NT2/D1 (cell line): ENCODE measurements at regions not wholly inside any gene's neighbourhood (a gene's known extent, or its start where the extent isn't known, plus 50 kb on each side); places are given as distances from the start of the nearest gene placed in this dataset.

ENCODE experiments used
- DNase-seq: peaks from one replicate; pipeline ENCODE4 v3.0.0-alpha.2; 2011; ENCODE audit warnings: low read depth, low spot score
- H3K27me3 ChIP-seq: 2 replicates; pipeline ENCODE4 v1.6.0; 2011; ENCODE audit warnings: mild to moderate bottlenecking; ENCODE audit not compliant: insufficient read length, insufficient read depth
- H3K36me3 ChIP-seq: 2 replicates; pipeline ENCODE4 v1.6.1; 2011; ENCODE audit warnings: mild to moderate bottlenecking, low read length, mixed read lengths; ENCODE audit not compliant: insufficient read depth, insufficient read length
- H3K4me1 ChIP-seq: 2 replicates; pipeline ENCODE4 v1.5.1; 2011; ENCODE audit not compliant: insufficient read depth, insufficient read length
- H3K4me3 ChIP-seq: 2 replicates; pipeline ENCODE4 v1.5.1; 2011; ENCODE audit warnings: low read depth; ENCODE audit not compliant: insufficient read length
- H3K9ac ChIP-seq: 2 replicates; pipeline ENCODE4 v1.6.0; 2011; ENCODE audit warnings: low read depth; ENCODE audit not compliant: insufficient read length
- H3K9me3 ChIP-seq: 2 replicates; pipeline ENCODE4 v1.5.1; 2011; ENCODE audit warnings: mild to moderate bottlenecking, low read length; ENCODE audit not compliant: insufficient read depth
- SUZ12 ChIP-seq: IDR thresholded peaks from 2 replicates; pipeline ENCODE4 v1.6.1; 2011; ENCODE audit not compliant: insufficient read length, insufficient read depth; ENCODE audit errors: extremely low read depth
- YY1 ChIP-seq: IDR thresholded peaks from 2 replicates; pipeline ENCODE4 v1.6.1; 2011; ENCODE audit not compliant: insufficient read length, insufficient read depth
- ZNF274 ChIP-seq: IDR thresholded peaks from 2 replicates; pipeline ENCODE4 v1.6.1; 2011; ENCODE audit warnings: mild to moderate bottlenecking, low read depth, low read length

DNA sequence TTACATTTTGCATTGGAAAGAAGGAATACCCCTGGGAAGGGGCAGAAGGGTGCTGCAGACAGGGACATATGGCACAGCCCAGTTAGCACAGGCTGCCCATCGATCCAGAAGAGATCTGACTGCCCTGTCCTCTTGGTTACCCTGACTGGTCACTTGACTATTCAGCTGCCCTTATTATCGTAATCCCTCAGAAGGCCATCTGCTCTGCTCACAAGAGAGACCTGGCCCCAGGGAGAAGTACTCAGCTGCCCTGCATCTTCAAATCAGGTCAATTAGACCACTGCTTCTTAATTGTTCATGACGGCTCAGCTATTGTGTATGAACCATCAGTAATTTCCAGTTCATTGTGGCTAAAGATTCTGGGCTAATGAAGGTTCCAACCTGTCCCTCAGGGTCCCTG is 345.0 kb downstream of the TLE1 start:
- H3K9me3 ChIP-seq, result no peaks in the 10 kb centered on the region
- no peak for TF ChIP-seq YY1
- no peak for TF ChIP-seq SUZ12
- no peak for TF ChIP-seq ZNF274
- H3K27me3 ChIP-seq, result no peaks in the 10 kb centered on the region
- no peak for DNase-seq
- no peak overlapping the region for H3K9ac ChIP-seq
- H3K4me3 ChIP-seq, result no peak overlapping the region
- H3K36me3 ChIP-seq, result no peaks in the 10 kb centered on the region
- H3K4me1 ChIP-seq, result no peaks in the 10 kb centered on the region

DNA sequence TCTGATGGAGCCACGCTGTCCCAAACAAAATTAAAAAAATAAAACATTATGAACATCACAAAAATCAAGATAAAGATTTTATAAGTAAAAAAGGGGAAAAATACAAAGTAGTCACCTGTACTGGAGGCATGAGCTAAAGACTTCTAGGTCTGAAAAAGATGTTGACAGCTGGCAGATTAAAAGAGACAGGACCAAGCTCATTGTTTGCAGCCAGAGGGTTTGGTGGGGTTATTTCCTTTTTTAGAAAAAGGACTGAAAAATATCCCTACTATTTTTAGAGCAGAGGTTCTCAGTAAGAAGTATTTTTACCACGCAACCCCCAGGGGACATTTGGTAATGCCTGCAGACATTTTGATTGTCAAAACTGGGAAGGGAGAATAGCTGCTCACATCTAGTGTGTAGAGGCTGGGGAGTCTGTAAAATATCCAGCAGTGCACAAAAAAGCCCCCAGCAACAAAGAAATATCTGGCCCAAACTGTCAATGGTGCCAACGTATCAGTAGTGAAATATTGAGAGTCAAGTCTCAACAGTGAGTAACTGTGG is 353.4 kb downstream of the TLE1 start:
- Histone ChIP-seq H3K9ac (no peak overlapping the region), H3K4me1 (no peaks in the 10 kb centered on the region), H3K27me3 (no peaks in the 10 kb centered on the region), H3K9me3 (peaks cover 19% of the 10 kb centered on the region; the same call in 1 of the 2 replicates), H3K4me3 (no peak overlapping the region), H3K36me3 (no peaks in the 10 kb centered on the region)
- no peak for DNase-seq
- TF ChIP-seq SUZ12 (no peak), ZNF274 (no peak), YY1 (no peak)

DNA sequence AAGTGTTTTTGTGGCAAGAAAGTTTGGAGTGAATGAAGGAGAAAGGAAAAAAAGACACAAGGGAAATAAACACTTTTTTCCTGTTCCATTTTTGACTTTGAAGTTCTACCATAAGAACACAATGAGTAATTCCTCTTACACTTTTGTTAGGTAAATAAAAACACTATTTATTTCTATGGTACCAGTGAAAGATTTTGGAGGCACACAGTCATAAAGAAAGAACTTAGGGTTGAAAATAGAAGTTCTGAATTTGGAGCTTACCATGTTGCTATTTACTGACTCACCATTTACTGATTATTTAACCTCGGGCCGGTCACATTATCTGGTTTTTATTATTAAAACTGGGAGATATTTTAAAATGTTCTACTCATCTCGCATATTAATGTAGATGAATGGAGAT is 367.8 kb downstream of the TLE1 start:
- no peak for DNase-seq
- no peaks in the 10 kb centered on the region for H3K36me3 ChIP-seq
- H3K9ac ChIP-seq, result no peak overlapping the region
- H3K4me1 ChIP-seq, result no peaks in the 10 kb centered on the region
- H3K4me3 ChIP-seq, result no peak overlapping the region
- no peaks in the 10 kb centered on the region for H3K27me3 ChIP-seq
- peaks cover 23% of the 10 kb centered on the region for H3K9me3 ChIP-seq
- TF ChIP-seq ZNF274 (no peak), YY1 (no peak), SUZ12 (no peak)

DNA sequence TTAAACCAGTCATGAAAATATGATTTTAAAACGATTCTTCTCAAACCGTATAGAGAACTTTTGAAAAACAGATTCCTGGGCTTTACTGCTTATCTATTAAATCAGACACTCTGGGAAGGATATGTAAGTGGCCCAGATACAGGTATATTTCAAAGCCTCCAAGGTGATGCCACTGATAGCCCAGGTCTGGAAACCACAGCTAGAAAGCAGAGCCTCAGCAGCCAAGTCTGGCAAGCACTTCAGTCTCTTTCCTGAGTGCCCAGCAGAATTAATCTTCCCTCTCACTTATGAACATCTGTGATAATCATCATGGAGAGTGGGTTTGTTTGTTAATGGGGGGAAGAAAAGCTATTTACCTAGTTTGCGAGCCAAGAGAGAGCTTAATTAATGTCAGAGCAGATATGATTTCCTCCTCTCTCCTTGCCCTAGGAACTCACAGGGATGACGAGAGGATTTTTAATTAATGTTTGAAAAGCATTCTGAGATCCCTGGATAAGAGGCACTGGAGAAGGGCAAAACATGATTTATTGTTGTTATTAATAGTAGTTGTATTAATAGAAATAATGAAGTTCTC is 368.4 kb downstream of the TLE1 start:
- H3K9ac ChIP-seq, result no peak overlapping the region
- H3K4me3 ChIP-seq, result no peak overlapping the region
- no peak for TF ChIP-seq ZNF274
- TF ChIP-seq YY1, result no peak
- TF ChIP-seq SUZ12, result no peak
- peaks cover 23% of the 10 kb centered on the region for H3K9me3 ChIP-seq
- H3K4me1 ChIP-seq, result no peaks in the 10 kb centered on the region
- H3K36me3 ChIP-seq, result no peaks in the 10 kb centered on the region
- no peak for DNase-seq
- H3K27me3 ChIP-seq, result no peaks in the 10 kb centered on the region

DNA sequence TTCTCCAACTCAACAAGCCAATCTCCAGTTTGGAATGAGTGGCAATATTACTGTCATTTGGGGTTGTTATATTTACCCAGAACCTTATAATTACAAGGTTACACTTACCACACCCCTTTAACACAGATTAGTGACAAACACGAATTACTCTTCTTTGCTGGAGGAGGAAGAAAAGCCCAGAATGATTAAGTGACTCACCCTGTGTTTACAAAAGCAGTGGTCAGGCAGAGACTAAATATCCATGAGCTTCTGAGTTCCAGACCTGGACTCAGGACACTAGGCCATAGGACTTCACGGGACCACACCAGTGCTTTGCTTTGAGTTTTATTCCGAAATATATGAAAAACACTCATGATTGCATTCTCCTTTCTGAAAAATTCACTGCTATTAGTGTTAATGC is 370.8 kb downstream of the TLE1 start:
- no peak overlapping the region for H3K4me3 ChIP-seq
- no peaks in the 10 kb centered on the region for H3K4me1 ChIP-seq
- H3K9ac ChIP-seq, result no peak overlapping the region
- peaks cover 26% of the 10 kb centered on the region for H3K9me3 ChIP-seq
- H3K27me3 ChIP-seq, result no peaks in the 10 kb centered on the region
- TF ChIP-seq ZNF274 (no peak), YY1 (no peak), SUZ12 (no peak)
- no peaks in the 10 kb centered on the region for H3K36me3 ChIP-seq
- DNase-seq, result no peak

DNA sequence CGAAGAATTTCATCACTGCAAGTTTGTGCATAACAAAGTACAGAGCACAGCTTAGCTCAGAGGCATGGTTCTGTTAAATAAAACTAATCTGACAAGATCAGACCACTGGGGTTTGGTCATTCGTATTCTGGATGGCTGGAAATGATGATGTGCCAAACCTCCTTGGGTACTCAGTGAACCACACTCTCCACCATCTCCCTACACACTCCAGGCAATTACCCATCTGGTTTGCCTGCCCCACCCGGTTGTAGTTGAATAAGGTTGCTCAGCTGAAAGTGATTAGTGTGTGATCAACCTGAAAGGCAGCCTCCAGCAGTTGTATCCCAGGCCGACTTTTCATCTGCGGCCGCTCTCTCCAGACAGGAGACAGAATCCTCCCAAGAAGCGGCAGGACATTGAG is 371.4 kb downstream of the TLE1 start:
- DNase-seq, result no peak
- Histone ChIP-seq H3K9me3 (peaks cover 24% of the 10 kb centered on the region), H3K9ac (no peak overlapping the region), H3K36me3 (no peaks in the 10 kb centered on the region), H3K4me1 (no peaks in the 10 kb centered on the region), H3K27me3 (no peaks in the 10 kb centered on the region), H3K4me3 (no peak overlapping the region)
- TF ChIP-seq ZNF274, result no peak
- no peak for TF ChIP-seq SUZ12
- no peak for TF ChIP-seq YY1

DNA sequence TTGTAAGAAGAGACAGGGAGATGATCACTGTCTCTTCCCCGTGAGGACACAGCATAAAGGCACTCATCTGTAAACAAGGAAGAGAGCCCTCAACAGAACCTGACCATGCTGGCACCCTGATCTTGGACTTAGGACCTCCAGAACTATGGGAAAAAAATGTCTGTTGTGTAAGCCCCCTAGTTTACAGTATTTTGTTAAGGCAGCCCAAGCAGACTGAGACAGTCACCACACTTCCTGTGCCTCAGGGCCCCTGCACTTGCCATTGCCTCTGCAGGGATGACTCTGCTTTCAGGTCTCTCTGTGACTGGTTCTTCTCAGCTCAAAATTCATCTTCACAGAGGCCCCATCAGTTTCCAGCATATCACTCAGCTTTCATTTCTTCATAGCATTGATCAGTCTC is 372.1 kb downstream of the TLE1 start:
- Histone ChIP-seq H3K27me3 (no peaks in the 10 kb centered on the region), H3K4me1 (no peaks in the 10 kb centered on the region)

DNA sequence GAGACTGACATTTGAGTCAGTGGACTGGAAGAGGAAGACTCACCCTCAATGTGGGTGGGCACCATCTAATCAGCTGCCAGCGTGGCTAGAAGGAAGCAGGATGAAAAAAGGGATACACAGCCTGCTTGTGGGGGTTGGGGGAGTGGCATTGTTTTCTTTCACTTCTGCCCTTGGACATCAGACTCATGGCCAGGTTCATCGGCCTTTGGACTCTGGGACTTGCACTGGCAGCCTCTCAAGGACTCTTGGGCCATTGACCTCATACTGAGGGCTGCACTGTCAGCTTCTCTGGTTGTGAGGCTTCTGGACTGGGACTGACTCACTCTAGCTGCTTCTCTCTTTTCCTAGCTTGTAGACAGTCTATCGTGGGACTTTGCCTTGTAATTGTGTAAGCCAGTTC is 374.9 kb downstream of the TLE1 start:
- Histone ChIP-seq H3K9ac (no peak overlapping the region), H3K4me1 (no peaks in the 10 kb centered on the region), H3K4me3 (no peak overlapping the region), H3K27me3 (no peaks in the 10 kb centered on the region), H3K36me3 (no peaks in the 10 kb centered on the region), H3K9me3 (peaks cover 24% of the 10 kb centered on the region)
- no peak for TF ChIP-seq SUZ12
- no peak for DNase-seq

More for the DNA sequence above, 372.1 kb downstream of the TLE1 start:
- Histone ChIP-seq H3K4me3 (no peak overlapping the region), H3K9ac (no peak overlapping the region), H3K36me3 (no peaks in the 10 kb centered on the region), H3K9me3 (peaks cover 24% of the 10 kb centered on the region)
- TF ChIP-seq ZNF274 (no peak), SUZ12 (no peak), YY1 (no peak)
- no peak for DNase-seq
